T-helper 17 cell (primary cell): ENCODE measurements at regions not wholly inside any gene's neighbourhood (a gene's known extent, or its start where the extent isn't known, plus 50 kb on each side); places are given as distances from the start of the nearest gene placed in this dataset.

ENCODE experiments used
- ATAC-seq: fragments of 150-1000 bp; cut with Tn5 transposase; 2 replicates; pipeline ENCODE4 v1.10.0; 2021; ENCODE audit warnings: mild to moderate bottlenecking, moderate library complexity
- DNase-seq, 3 donors: peaks; one replicate each; pipeline versions ENCODE4 v3.0.0 to v3.0.0-alpha.2; 2020 to 2021
- H3K9me3 ChIP-seq: one replicate; pipeline ENCODE4 v1.7.0; 2013; ENCODE audit warnings: low read length, mild to moderate bottlenecking; ENCODE audit not compliant: control insufficient read depth, poor library complexity, severe bottlenecking
- H3K27ac Mint-ChIP-seq: one replicate; pipeline ENCODE4 v1.8.0; 2022; ENCODE audit warnings: mild to moderate bottlenecking, moderate library complexity, mixed read lengths
- H3K27me3 Mint-ChIP-seq: one replicate; pipeline ENCODE4 v1.8.0; 2022; ENCODE audit warnings: mixed read lengths
- H3K36me3 Mint-ChIP-seq: one replicate; pipeline ENCODE4 v1.8.0; 2022; ENCODE audit warnings: low read depth, mixed read lengths
- H3K4me1 Mint-ChIP-seq: one replicate; pipeline ENCODE4 v1.8.0; 2022; ENCODE audit warnings: mild to moderate bottlenecking, mixed read lengths
- H3K4me3 Mint-ChIP-seq: one replicate; pipeline ENCODE4 v1.8.0; 2022; ENCODE audit warnings: mild to moderate bottlenecking, moderate library complexity, mixed read lengths

DNA sequence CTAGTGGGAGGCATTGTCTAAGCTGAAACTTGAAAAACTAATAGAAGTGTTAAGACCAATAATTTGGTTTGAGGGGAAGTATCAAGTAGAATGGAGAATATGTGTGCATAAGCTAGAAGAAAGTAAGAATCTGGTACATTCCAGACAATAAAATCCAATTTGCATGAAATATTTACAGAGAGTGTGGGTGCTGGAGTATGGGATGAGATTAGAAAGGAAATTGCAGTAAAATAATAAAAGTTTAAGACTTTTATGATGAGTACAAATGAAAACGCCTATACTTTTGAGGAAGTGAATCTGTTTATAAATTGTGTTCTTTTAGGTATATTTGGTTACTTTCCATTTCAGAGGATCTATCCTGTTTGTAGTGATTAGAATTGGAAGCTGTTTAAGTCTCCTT is 165.4 kb upstream of the TNC start:
- Mint-ChIP-seq H3K27ac (no peak overlapping the region), H3K36me3 (no peaks in the 10 kb centered on the region), H3K4me1 (no peaks in the 10 kb centered on the region), H3K4me3 (no peak overlapping the region), H3K27me3 (peaks cover 57% of the 10 kb centered on the region)
- no peak for ATAC-seq
- H3K9me3 ChIP-seq = no peaks in the 10 kb centered on the region
- DNase-seq = no peak

DNA sequence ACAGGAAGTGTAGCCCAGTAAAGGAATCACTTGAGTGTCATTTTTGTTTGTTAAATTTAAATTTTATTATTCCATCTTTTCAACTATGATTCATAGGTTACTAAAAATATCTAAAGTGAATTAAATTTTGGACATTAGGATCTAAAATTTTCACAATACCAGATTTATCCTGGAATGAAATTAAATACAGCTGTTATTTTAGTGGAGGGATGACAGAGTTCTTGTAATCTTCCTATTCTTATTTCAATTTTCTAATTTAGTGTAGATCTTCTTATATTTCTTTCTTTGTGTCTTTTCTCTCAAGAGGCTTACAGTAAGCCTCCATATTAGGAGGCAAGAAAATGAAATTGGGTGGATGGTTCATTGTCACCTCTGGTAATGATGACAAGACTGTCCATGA is 167.9 kb upstream of the TNC start:
- H3K36me3 Mint-ChIP-seq = no peaks in the 10 kb centered on the region
- no peaks in the 10 kb centered on the region for H3K4me1 Mint-ChIP-seq
- H3K9me3 ChIP-seq = no peaks in the 10 kb centered on the region
- no peak for DNase-seq
- H3K4me3 Mint-ChIP-seq = no peak overlapping the region
- peaks cover 46% of the 10 kb centered on the region for H3K27me3 Mint-ChIP-seq
- no peak overlapping the region for H3K27ac Mint-ChIP-seq
- ATAC-seq = no peak

GRCh38 chr9:115286411-115286810 is 168.5 kb upstream of the TNC start:
- no peaks in the 10 kb centered on the region for H3K4me1 Mint-ChIP-seq

DNA sequence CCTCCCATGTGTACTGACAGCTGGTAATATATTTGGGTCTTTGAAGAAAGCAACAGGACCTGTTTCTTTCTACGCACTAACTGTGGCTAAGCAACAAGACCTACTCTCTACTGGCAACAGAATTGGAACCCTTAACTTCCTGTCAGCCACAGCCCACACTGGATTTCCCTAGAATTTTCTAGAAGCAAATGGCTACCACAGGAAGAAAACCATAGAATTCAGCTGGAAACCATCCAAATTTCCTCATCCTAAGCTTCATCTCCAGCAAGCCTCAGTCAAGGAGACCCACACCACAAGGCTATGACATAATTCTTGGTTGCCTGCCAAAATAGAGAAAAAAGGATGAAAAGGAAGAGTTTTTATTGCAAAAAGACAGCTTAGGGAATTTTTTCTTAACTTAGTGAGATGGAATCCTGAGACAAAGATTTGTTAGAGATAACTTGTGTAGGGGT is 171.8 kb upstream of the TNC start:
- ATAC-seq (no peak), DNase-seq (no peak)
- Mint-ChIP-seq H3K4me3 (no peak overlapping the region), H3K36me3 (no peaks in the 10 kb centered on the region), H3K27me3 (peaks cover 30% of the 10 kb centered on the region), H3K27ac (no peak overlapping the region), H3K4me1 (no peaks in the 10 kb centered on the region)
- no peaks in the 10 kb centered on the region for H3K9me3 ChIP-seq

More at GRCh38 chr9:115286411-115286810, 168.5 kb upstream of the TNC start:
- DNase-seq = no peak
- Mint-ChIP-seq H3K4me3 (no peak overlapping the region), H3K36me3 (no peaks in the 10 kb centered on the region), H3K27ac (no peak overlapping the region), H3K27me3 (peaks cover 43% of the 10 kb centered on the region)
- no peak for ATAC-seq
- H3K9me3 ChIP-seq = no peaks in the 10 kb centered on the region

DNA sequence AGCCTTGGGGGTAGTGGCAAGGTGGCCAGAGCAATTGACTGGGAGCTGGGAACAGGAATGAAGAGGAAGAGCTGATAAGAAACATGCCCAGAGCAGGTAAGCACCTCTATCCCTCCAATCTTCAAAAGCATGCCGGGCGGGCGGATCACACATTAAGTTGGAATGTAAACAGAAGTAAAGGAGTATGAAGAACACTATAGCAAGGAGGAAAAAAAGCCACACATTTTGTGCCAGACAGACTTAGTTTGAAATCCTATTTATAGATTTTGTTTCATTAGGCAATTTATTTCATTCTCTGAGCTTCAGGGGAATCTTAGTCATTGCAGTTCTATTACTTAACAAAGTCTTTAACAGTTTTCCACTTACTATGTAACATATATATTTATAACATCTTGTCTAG is 173.9 kb upstream of the TNC start:
- DNase-seq (no peak), ATAC-seq (no peak)
- no peaks in the 10 kb centered on the region for H3K9me3 ChIP-seq
- Mint-ChIP-seq H3K4me3 (no peak overlapping the region), H3K27ac (no peak overlapping the region), H3K4me1 (peaks cover 2% of the 10 kb centered on the region), H3K36me3 (no peaks in the 10 kb centered on the region), H3K27me3 (peaks cover 22% of the 10 kb centered on the region)

GRCh38 chr9:115292584-115293279 is 174.8 kb upstream of the TNC start:
- no peaks in the 10 kb centered on the region for H3K36me3 Mint-ChIP-seq
- peaks cover 2% of the 10 kb centered on the region for H3K4me1 Mint-ChIP-seq
- no peak overlapping the region for H3K4me3 Mint-ChIP-seq
- no peak for ATAC-seq
- H3K27ac Mint-ChIP-seq = no peak overlapping the region
- H3K9me3 ChIP-seq = no peaks in the 10 kb centered on the region
- peaks cover 20% of the 10 kb centered on the region for H3K27me3 Mint-ChIP-seq
- DNase-seq = no peak

GRCh38 chr9:115295734-115296133 is 177.8 kb upstream of the TNC start:
- H3K27ac Mint-ChIP-seq = no peak overlapping the region
- H3K4me1 Mint-ChIP-seq = peaks cover 2% of the 10 kb centered on the region
- H3K9me3 ChIP-seq = no peaks in the 10 kb centered on the region
- H3K27me3 Mint-ChIP-seq = peaks cover 26% of the 10 kb centered on the region
- ATAC-seq (no peak), DNase-seq (no peak)
- no peaks in the 10 kb centered on the region for H3K36me3 Mint-ChIP-seq
- no peak overlapping the region for H3K4me3 Mint-ChIP-seq

DNA sequence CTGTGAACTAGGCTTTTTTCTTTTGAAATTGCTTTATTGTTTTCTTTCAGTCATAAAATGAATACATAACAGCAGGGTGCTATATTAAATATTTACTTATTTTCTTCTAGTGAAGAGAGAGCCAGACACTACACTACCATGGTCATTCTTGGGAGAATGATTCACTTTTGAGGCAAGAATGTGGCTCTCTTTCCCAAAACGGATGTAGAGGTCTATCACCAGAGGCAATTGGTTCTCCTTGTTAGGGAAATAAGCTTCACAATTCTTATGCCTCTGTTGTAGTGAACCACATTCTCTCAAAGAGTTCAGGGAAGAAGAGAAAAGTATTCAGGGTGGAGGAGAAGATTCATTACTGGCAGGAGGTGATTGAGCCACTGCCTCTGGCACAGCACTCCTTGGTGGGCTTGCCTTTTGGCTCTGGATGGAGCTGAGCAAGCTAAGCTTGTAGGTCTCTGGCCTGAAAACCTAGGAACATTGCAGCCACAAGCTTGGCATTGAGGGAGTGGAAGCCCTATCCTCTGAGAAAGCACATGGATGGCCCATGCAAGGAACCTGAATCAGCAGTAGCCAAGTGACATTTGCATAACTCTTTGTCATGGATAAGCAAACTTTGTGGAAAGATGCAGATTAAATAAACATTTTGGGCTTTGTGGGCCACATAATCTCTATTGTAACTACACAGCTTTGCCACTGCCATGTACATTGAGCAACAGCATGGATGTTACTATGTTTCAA is 179.0 kb upstream of the TNC start:
- H3K9me3 ChIP-seq = no peaks in the 10 kb centered on the region
- no peak overlapping the region for H3K27ac Mint-ChIP-seq
- H3K36me3 Mint-ChIP-seq = no peaks in the 10 kb centered on the region
- peaks cover 2% of the 10 kb centered on the region for H3K4me1 Mint-ChIP-seq
- no peak overlapping the region for H3K4me3 Mint-ChIP-seq
- peaks cover 28% of the 10 kb centered on the region for H3K27me3 Mint-ChIP-seq
- DNase-seq (no peak), ATAC-seq (no peak)

GRCh38 chr9:115300116-115300515 is 182.2 kb upstream of the TNC start:
- no peak for ATAC-seq
- DNase-seq = no peak
- Mint-ChIP-seq H3K4me3 (no peak overlapping the region), H3K27ac (no peak overlapping the region), H3K27me3 (peaks cover 16% of the 10 kb centered on the region), H3K36me3 (no peaks in the 10 kb centered on the region), H3K4me1 (peaks cover 2% of the 10 kb centered on the region)
- no peaks in the 10 kb centered on the region for H3K9me3 ChIP-seq

DNA sequence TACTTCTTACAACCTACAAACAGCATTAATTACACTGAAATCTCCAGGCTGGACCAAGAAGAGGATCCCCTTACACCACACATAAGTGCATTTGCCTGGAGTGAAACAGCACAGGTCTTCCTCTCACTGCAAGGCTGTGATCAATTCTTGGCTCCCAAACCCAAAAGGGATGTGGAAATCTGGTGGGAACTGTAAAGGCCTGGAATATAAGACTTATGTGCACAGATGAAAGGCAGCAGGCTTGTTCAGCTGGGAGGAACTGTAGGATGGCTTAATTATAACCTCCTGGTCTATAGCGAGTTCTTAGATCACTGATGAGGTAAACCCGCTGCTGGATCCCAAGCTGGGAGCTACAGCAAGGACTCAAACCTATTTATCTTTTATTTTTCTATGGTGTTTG is 182.9 kb upstream of the TNC start:
- Mint-ChIP-seq H3K4me3 (no peak overlapping the region), H3K36me3 (no peaks in the 10 kb centered on the region), H3K27ac (no peak overlapping the region), H3K4me1 (peaks cover 2% of the 10 kb centered on the region), H3K27me3 (peaks cover 21% of the 10 kb centered on the region)
- no peaks in the 10 kb centered on the region for H3K9me3 ChIP-seq
- no peak for DNase-seq
- ATAC-seq = no peak

DNA sequence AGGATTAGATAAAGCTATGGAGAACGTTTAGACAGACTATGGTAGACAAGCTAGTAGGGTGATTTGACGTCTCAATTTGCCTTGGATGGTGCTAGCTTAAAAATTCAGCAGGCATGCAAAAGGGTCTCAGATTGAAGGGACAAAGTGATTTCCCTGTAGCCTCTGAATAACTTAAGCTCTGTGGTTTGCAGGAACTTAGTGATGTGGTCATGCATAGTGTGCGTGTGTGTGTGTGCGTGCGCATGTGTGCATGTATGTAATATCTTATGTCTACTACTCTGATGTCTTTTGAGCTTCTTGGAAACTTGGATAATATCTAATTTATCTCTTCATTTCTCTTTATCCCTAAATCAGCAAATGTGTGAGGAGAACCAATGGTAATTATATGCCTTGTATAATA is 183.6 kb upstream of the TNC start:
- no peaks in the 10 kb centered on the region for H3K4me1 Mint-ChIP-seq
- ATAC-seq (no peak), DNase-seq (no peak)
- no peaks in the 10 kb centered on the region for H3K9me3 ChIP-seq
- H3K36me3 Mint-ChIP-seq = no peaks in the 10 kb centered on the region
- H3K27ac Mint-ChIP-seq = no peak overlapping the region
- H3K4me3 Mint-ChIP-seq = no peak overlapping the region
- peaks cover 16% of the 10 kb centered on the region for H3K27me3 Mint-ChIP-seq

DNA sequence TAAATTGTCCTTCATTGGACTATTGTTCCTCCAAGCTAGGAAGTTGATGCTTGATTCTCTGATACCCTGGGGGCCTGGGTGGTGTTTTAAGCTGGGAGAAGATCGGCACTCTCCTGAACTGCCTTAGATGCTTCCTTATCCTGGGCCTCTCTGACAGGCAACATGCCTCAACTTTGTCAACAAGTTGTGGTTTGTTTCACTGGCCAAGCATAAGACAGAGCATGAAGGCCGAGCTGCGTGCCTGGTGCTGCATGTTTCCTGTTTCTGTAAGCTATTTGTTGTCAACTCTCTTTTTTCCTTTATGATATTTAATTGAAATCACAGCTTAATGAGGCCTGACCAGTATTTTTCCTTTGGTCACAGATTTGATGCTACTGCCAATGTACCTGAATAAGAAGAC is 187.6 kb upstream of the TNC start:
- peaks cover 12% of the 10 kb centered on the region for H3K27me3 Mint-ChIP-seq
- H3K4me3 Mint-ChIP-seq = no peak overlapping the region
- H3K4me1 Mint-ChIP-seq = no peaks in the 10 kb centered on the region
- DNase-seq = no peak
- no peaks in the 10 kb centered on the region for H3K9me3 ChIP-seq
- H3K36me3 Mint-ChIP-seq = no peaks in the 10 kb centered on the region
- no peak for ATAC-seq
- no peak overlapping the region for H3K27ac Mint-ChIP-seq

DNA sequence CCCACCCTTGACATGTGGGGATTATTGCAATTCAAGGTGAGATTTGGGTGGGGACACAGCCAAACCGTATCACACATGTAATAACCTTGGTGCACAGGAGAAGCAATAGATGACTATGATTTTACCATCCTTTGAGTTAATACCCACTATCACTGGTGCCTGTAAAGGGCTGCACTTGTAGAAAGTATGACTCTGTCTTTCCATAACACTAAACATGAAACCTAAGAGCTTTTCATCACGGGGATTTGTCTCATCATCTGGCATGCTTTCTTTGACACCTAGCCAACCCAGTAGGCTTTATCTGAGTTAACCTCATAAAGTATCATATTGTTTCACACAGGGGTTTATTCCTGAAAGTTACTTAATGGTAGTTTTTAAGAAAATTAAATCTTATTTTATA is 188.9 kb upstream of the TNC start:
- DNase-seq (no peak), ATAC-seq (no peak)
- H3K36me3 Mint-ChIP-seq = no peaks in the 10 kb centered on the region
- H3K4me3 Mint-ChIP-seq = no peak overlapping the region
- H3K27ac Mint-ChIP-seq = no peak overlapping the region
- no peaks in the 10 kb centered on the region for H3K9me3 ChIP-seq
- H3K4me1 Mint-ChIP-seq = no peaks in the 10 kb centered on the region
- H3K27me3 Mint-ChIP-seq = peaks cover 15% of the 10 kb centered on the region

GRCh38 chr9:115313545-115313944 is 195.6 kb upstream of the TNC start:
- no peak for DNase-seq
- Mint-ChIP-seq H3K4me1 (no peaks in the 10 kb centered on the region), H3K27me3 (peaks cover 30% of the 10 kb centered on the region), H3K4me3 (no peak overlapping the region), H3K27ac (no peak overlapping the region), H3K36me3 (no peaks in the 10 kb centered on the region)
- H3K9me3 ChIP-seq = no peaks in the 10 kb centered on the region
- ATAC-seq = no peak
